A549 (cell line): ENCODE measurements at regions not wholly inside any gene's neighbourhood (a gene's known extent, or its start where the extent isn't known, plus 50 kb on each side); places are given as distances from the start of the nearest gene placed in this dataset.

ENCODE experiments used
- ATAC-seq, 2 experiments: fragments of 200-7000 bp in 1 of 2; fragments of >200 bp in 1 of 2; cut with Nextera tagmentation in 1 of 2; cut with Tn5 transposase in 1 of 2; 3 replicates each; pipeline versions ENCODE4 v1.8.0 to v1.9.1; 2018 to 2020; ENCODE audit warnings: mild to moderate bottlenecking in 1 of 2, moderate library complexity in 1 of 2
- CTCF ChIA-PET: fragments of 300-600 bp; sonication (Branson Sonifier 250); formaldehyde crosslinking; extraction: SDS; loops from one replicate; lab custom pipeline; 2021; ENCODE audit warnings: antibody characterized with exemption, inconsistent platforms; lab: Yijun Ruan, JAX
- POLR2A ChIA-PET: fragments of 350-600 bp; formaldehyde crosslinking; extraction: SDS; loops from one replicate; lab custom pipeline; 2021; ENCODE audit warnings: antibody characterized with exemption, inconsistent platforms; lab: Yijun Ruan, JAX
- DNase-seq, 2 experiments: peaks; one replicate each; pipeline versions ENCODE4 v3.0.0 to v3.0.0-alpha.2; 2011 to 2016; ENCODE audit warnings: low read depth in 1 of 2, low spot score in 1 of 2
- FAIRE-seq: peaks from 2 replicates; lab custom pipeline; 2011; peaks lifted over from hg19 to GRCh38; lab: Jason Lieb, UNC
- H3K27ac ChIP-seq, 2 experiments: fragments of >200 bp; sonication (Bioruptor Twin); formaldehyde crosslinking; 3 replicates each; pipeline ENCODE4 v1.5.1; 2016 to 2017
- H3K4me1 ChIP-seq: fragments of >200 bp; sonication (Bioruptor Twin); formaldehyde crosslinking; 3 replicates; pipeline ENCODE4 v1.6.1; 2016
- H3K4me2 ChIP-seq: fragments of >200 bp; sonication (Bioruptor Twin); formaldehyde crosslinking; 3 replicates; pipeline ENCODE4 v1.6.1; 2016
- H3K4me3 ChIP-seq: fragments of >200 bp; sonication (Bioruptor Twin); formaldehyde crosslinking; 3 replicates; pipeline ENCODE4 v1.5.1; 2016
- H3K9me3 ChIP-seq: fragments of >200 bp; sonication (Bioruptor Twin); formaldehyde crosslinking; 3 replicates; pipeline ENCODE4 v1.6.1; 2016
- BHLHE40 ChIP-seq: IDR thresholded peaks from 2 replicates; pipeline ENCODE4 v1.6.1; 2012; ENCODE audit warnings: low read depth, low read length, inconsistent platforms
- E2F6 ChIP-seq: IDR thresholded peaks from 2 replicates; pipeline ENCODE4 v1.6.1; 2012; ENCODE audit warnings: low read depth, borderline replicate concordance
- EP300 ChIP-seq, 2 experiments: fragments of >200 bp; sonication (Bioruptor Twin); formaldehyde crosslinking; IDR thresholded peaks; 2 replicates in 1 of 2; 3 replicates in 1 of 2; pipeline ENCODE4 v1.6.1; 2016 to 2017
- FOSL2 ChIP-seq, 2 experiments: fragments of 450-650 bp in 1 of 2; fragments of >200 bp in 1 of 2; sonication (Bioruptor Twin) in 1 of 2; formaldehyde crosslinking; IDR thresholded peaks; 2 replicates each; pipeline versions ENCODE4 v1.5.0 to v1.6.1; 2016 to 2020; ENCODE audit warnings: mild to moderate bottlenecking in 1 of 2, moderate library complexity in 1 of 2
- HOXB13 ChIP-seq: fragments of 250-450 bp; sonication (Bioruptor Pico); IDR thresholded peaks from 2 replicates; pipeline ENCODE4 v1.5.0; 2020; ENCODE audit warnings: low read depth, mild to moderate bottlenecking, moderate library complexity
- JUNB ChIP-seq: fragments of >200 bp; sonication (Bioruptor Twin); formaldehyde crosslinking; IDR thresholded peaks from 2 replicates; pipeline ENCODE4 v1.6.1; 2016
- KDM1A ChIP-seq: fragments of 200-600 bp; sonication (generic); IDR thresholded peaks from 2 replicates; pipeline ENCODE4 v1.6.1; 2016; ENCODE audit warnings: low read depth, mild to moderate bottlenecking
- MAX ChIP-seq: IDR thresholded peaks from 2 replicates; pipeline ENCODE4 v1.6.1; 2012
- MYC ChIP-seq: IDR thresholded peaks from 2 replicates; pipeline ENCODE4 v1.6.1; 2012; ENCODE audit warnings: mild to moderate bottlenecking, inconsistent platforms, low read length, improper control_type of control experiment, borderline replicate concordance
- NPAS2 ChIP-seq: fragments of 250-450 bp; sonication (Bioruptor Pico); IDR thresholded peaks from 2 replicates; pipeline ENCODE4 v1.8.0; 2022; ENCODE audit warnings: mild to moderate bottlenecking, moderate library complexity, borderline replicate concordance
- PBX3 ChIP-seq: IDR thresholded peaks from 2 replicates; pipeline ENCODE4 v1.6.1; 2012
- POLR2AphosphoS2 ChIP-seq: conservative IDR thresholded peaks from 2 replicates; pipeline ENCODE4 v1.6.1; 2012; ENCODE audit warnings: low read length, improper control_type of control experiment, inconsistent platforms
- RAD21 ChIP-seq, 2 experiments: fragments of >200 bp in 1 of 2; sonication (Bioruptor Twin) in 1 of 2; formaldehyde crosslinking in 1 of 2; IDR thresholded peaks in 1 of 2; conservative IDR thresholded peaks in 1 of 2; 2 replicates in 1 of 2; 3 replicates in 1 of 2; pipeline ENCODE4 v1.6.1; 2012 to 2018; ENCODE audit warnings: inconsistent platforms in 1 of 2
- RARB ChIP-seq: fragments of 250-450 bp; sonication (Bioruptor Pico); IDR thresholded peaks from 2 replicates; pipeline ENCODE4 v1.8.0; 2021; ENCODE audit warnings: mild to moderate bottlenecking, moderate library complexity
- RCOR1 ChIP-seq: fragments of 150-350 bp; IDR thresholded peaks from 2 replicates; pipeline ENCODE4 v1.6.1; 2014; ENCODE audit warnings: antibody characterized with exemption, low read length, low read depth
- RFX5 ChIP-seq: fragments of 450-650 bp; IDR thresholded peaks from 2 replicates; pipeline ENCODE4 v1.7.1; 2014; ENCODE audit warnings: antibody characterized with exemption, mild to moderate bottlenecking, moderate library complexity
- SMC3 ChIP-seq: fragments of >200 bp; sonication (Bioruptor Twin); formaldehyde crosslinking; IDR thresholded peaks from 3 replicates; pipeline ENCODE4 v1.6.1; 2018; ENCODE audit warnings: inconsistent platforms
- TFCP2L1 ChIP-seq: fragments of 250-450 bp; sonication (Bioruptor Pico); IDR thresholded peaks from 2 replicates; pipeline ENCODE4 v1.5.0; 2021; ENCODE audit warnings: mild to moderate bottlenecking
- TP53 ChIP-seq: fragments of 250-450 bp; sonication (Bioruptor Pico); IDR thresholded peaks from 2 replicates; pipeline ENCODE4 v1.5.0; 2021; ENCODE audit warnings: mild to moderate bottlenecking, moderate library complexity
- USF2 ChIP-seq: fragments of 450-650 bp; IDR thresholded peaks from 2 replicates; pipeline ENCODE4 v1.6.1; 2014; ENCODE audit warnings: antibody characterized with exemption
- ZNF302 ChIP-seq: fragments of 250-450 bp; sonication (Bioruptor Pico); IDR thresholded peaks from 2 replicates; pipeline ENCODE4 v1.9.0; 2021; ENCODE audit warnings: inconsistent platforms, mild to moderate bottlenecking, moderate library complexity
- ZSCAN20 ChIP-seq: fragments of 250-450 bp; sonication (Bioruptor Pico); IDR thresholded peaks from 2 replicates; pipeline ENCODE4 v1.8.0; 2022; ENCODE audit warnings: mild to moderate bottlenecking, moderate library complexity
- WGBS: methylation state at CpG from one replicate; pipeline ENCODE4 v1.1.6; 2017; ENCODE audit errors: missing lambda C conversion rate; 5-methylcytosine and 5-hydroxymethylcytosine counted together
- TF ChIP-seq, protein P1 (sequence below): fragments of 200-600 bp; sonication (generic); IDR thresholded peaks from 2 replicates; pipeline ENCODE4 v1.6.1; 2016; ENCODE audit warnings: antibody characterized with exemption, mild to moderate bottlenecking, moderate library complexity

DNA sequence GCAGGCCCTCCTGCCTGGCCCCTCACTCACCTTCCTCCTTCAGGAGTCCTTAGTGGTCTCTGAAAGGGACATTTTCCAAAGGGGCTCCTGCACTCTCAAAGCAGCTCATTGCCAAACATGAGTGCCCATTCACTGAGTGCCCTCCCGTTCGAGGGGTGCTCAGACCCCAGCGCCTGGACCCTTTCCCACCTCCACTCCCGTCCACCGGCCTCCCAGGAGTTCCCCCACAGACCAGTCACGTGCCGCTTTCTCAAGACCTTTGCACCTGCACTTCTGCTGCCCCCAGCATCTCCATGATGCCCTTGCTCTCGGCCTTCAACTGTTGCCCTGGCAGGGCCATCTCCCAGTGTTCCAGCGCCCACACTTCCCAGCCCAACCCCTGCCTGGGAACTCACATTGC, 89.5 kb downstream of the ADRA2C start:
- 20% methylated on average over 8 of the region's 9 CpGs for WGBS
- ChIA-PET POLR2A (no interaction called here), CTCF (interaction anchor here (1.7 to 3.0 kb wide), 2 partner anchors 9 to 25 kb away, joined by 4 to 7 read pairs; no protein-coding TSS in a partner anchor)
- Histone ChIP-seq H3K4me3 (no peak overlapping the region), H3K27ac (no peak overlapping the region), H3K4me2 (no peak overlapping the region), H3K4me1 (no peaks in the 10 kb centered on the region), H3K9me3 (no peaks in the 10 kb centered on the region)
- TF ChIP-seq RARB (CRISPR knock-in tag), result no peak
- TF ChIP-seq RAD21 (conservative IDR thresholded peaks at IDR 0.05 in 1 of 2, IDR thresholded peaks at IDR 0.05 in 1 of 2), result no peak
- no peak for TF ChIP-seq ZSCAN20 (CRISPR knock-in tag)
- TF ChIP-seq TP53 (CRISPR knock-in tag), result no peak
- no peak for TF ChIP-seq EP300 (IDR thresholded peaks at IDR 0.05)
- no peak for TF ChIP-seq MYC
- no peak for TF ChIP-seq HOXB13 (CRISPR knock-in tag)
- TF ChIP-seq NPAS2, result no peak
- TF ChIP-seq ZNF302 (CRISPR knock-in tag), result no peak
- no peak for TF ChIP-seq POLR2AphosphoS2
- no peak for TF ChIP-seq RFX5
- TF ChIP-seq PBX3, result no peak
- TF ChIP-seq TFCP2L1 (CRISPR knock-in tag), result no peak
- TF ChIP-seq BHLHE40, result no peak
- no peak for TF ChIP-seq SMC3
- DNase-seq (no peak), ATAC-seq (no peak), FAIRE-seq (no peak)

GRCh38 chr4:3856604-3857204, 90.5 kb downstream of the ADRA2C start:
- ChIA-PET POLR2A (no interaction called here), CTCF (interaction anchor here (3.0 kb wide), 1 partner anchor 24 kb away, joined by 7 read pairs; no protein-coding TSS in a partner anchor)
- TF ChIP-seq TP53 (CRISPR knock-in tag) (no peak), HOXB13 (CRISPR knock-in tag) (no peak), MAX (no peak), RCOR1 (no peak), FOSL2 (IDR thresholded peaks at IDR 0.05) (no peak), FOSL2 (CRISPR knock-in tag; IDR thresholded peaks at IDR 0.05) (no peak), KDM1A (no peak), JUNB (no peak), E2F6 (no peak), BHLHE40 (no peak), USF2 (no peak)
- TF ChIP-seq, protein P1, sequence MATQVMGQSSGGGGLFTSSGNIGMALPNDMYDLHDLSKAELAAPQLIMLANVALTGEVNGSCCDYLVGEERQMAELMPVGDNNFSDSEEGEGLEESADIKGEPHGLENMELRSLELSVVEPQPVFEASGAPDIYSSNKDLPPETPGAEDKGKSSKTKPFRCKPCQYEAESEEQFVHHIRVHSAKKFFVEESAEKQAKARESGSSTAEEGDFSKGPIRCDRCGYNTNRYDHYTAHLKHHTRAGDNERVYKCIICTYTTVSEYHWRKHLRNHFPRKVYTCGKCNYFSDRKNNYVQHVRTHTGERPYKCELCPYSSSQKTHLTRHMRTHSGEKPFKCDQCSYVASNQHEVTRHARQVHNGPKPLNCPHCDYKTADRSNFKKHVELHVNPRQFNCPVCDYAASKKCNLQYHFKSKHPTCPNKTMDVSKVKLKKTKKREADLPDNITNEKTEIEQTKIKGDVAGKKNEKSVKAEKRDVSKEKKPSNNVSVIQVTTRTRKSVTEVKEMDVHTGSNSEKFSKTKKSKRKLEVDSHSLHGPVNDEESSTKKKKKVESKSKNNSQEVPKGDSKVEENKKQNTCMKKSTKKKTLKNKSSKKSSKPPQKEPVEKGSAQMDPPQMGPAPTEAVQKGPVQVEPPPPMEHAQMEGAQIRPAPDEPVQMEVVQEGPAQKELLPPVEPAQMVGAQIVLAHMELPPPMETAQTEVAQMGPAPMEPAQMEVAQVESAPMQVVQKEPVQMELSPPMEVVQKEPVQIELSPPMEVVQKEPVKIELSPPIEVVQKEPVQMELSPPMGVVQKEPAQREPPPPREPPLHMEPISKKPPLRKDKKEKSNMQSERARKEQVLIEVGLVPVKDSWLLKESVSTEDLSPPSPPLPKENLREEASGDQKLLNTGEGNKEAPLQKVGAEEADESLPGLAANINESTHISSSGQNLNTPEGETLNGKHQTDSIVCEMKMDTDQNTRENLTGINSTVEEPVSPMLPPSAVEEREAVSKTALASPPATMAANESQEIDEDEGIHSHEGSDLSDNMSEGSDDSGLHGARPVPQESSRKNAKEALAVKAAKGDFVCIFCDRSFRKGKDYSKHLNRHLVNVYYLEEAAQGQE, result no peak
- ATAC-seq, result no peak; a peak in 1 of 6 replicates
- H3K9me3 ChIP-seq, result no peaks in the 10 kb centered on the region
- H3K27ac ChIP-seq, result no peak overlapping the region
- H3K4me2 ChIP-seq, result no peak overlapping the region
- no peak for FAIRE-seq
- no peak overlapping the region for H3K4me3 ChIP-seq
- WGBS, result 21% methylated on average over 5 of the region's 8 CpGs
- DNase-seq, result no peak
- no peaks in the 10 kb centered on the region for H3K4me1 ChIP-seq
